ENCODE measurements at regions not wholly inside any gene's neighbourhood (a gene's known extent, or its start where the extent isn't known, plus 50 kb on each side); places are given as distances from the start of the nearest gene placed in this dataset.

DNA sequence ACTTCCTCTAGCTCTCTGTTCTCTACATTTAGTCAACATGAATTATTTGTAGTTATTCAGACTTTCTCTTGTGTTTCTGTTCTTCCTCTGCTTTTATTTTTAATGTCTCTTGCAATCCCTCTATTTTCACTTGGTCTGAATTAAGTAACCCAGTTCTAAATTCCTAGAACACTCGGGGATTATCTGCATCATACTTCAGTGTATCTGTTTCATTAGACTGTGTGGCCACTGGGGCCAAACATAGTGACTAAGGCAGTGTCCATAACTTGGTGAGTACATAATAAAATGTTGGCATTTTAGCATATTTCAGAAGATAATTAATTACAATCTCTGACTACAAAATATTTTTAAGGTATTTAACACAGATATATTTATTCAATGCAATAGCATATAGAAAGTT is 1087.2 kb upstream of the B3GALT2 start:
- TF ChIP-seq, protein P1, sequence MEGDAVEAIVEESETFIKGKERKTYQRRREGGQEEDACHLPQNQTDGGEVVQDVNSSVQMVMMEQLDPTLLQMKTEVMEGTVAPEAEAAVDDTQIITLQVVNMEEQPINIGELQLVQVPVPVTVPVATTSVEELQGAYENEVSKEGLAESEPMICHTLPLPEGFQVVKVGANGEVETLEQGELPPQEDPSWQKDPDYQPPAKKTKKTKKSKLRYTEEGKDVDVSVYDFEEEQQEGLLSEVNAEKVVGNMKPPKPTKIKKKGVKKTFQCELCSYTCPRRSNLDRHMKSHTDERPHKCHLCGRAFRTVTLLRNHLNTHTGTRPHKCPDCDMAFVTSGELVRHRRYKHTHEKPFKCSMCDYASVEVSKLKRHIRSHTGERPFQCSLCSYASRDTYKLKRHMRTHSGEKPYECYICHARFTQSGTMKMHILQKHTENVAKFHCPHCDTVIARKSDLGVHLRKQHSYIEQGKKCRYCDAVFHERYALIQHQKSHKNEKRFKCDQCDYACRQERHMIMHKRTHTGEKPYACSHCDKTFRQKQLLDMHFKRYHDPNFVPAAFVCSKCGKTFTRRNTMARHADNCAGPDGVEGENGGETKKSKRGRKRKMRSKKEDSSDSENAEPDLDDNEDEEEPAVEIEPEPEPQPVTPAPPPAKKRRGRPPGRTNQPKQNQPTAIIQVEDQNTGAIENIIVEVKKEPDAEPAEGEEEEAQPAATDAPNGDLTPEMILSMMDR (IDR thresholded peaks at IDR 0.05), result no peak
- TF ChIP-seq ZFX (IDR thresholded peaks at IDR 0.05; ENCODE audit: borderline replicate concordance), result no peak

Data from 22Rv1 (cell line).